ENCODE measurements at regions not wholly inside any gene's neighbourhood (a gene's known extent, or its start where the extent isn't known, plus 50 kb on each side); places are given as distances from the start of the nearest gene placed in this dataset.

- H3K4me3 ChIP-seq: no peak overlapping the region
- CTCF ChIA-PET: no interaction called here
- DNase-seq (ENCODE audit: low read depth in 1 of 2, low spot score in 1 of 2) (no peak), FAIRE-seq (no peak), ATAC-seq (no peak)
- H3K27ac ChIP-seq: no peak overlapping the region
- no peak overlapping the region for H3K4me2 ChIP-seq
- H3K9me3 ChIP-seq: no peaks in the 10 kb centered on the region
- no peak for TF ChIP-seq HOXB13 (CRISPR knock-in tag; IDR thresholded peaks at IDR 0.05; ENCODE audit: low read depth)
- no peak for TF ChIP-seq GATA3 (IDR thresholded peaks at IDR 0.05; ENCODE audit: borderline replicate concordance)
- TF ChIP-seq ZFP36 (IDR thresholded peaks at IDR 0.05; ENCODE audit: borderline replicate concordance, partially characterized antibody): no peak
- TF ChIP-seq TFCP2L1 (CRISPR knock-in tag; IDR thresholded peaks at IDR 0.05): no peak
- no peak for TF ChIP-seq ESRRA (IDR thresholded peaks at IDR 0.05; ENCODE audit: borderline replicate concordance, low read length)
- TF ChIP-seq USF2 (IDR thresholded peaks at IDR 0.05): no peak
- no peak for TF ChIP-seq KDM5A (IDR thresholded peaks at IDR 0.05)
- no peak for TF ChIP-seq EHF (CRISPR knock-in tag; IDR thresholded peaks at IDR 0.05)
- no peak for TF ChIP-seq FOSL2 (IDR thresholded peaks at IDR 0.05)
- TF ChIP-seq FOSL2 (CRISPR knock-in tag; IDR thresholded peaks at IDR 0.05): no peak
- no peak for TF ChIP-seq EP300 (IDR thresholded peaks at IDR 0.05)
- no peak for TF ChIP-seq CBX2 (IDR thresholded peaks at IDR 0.05; ENCODE audit: borderline replicate concordance, low read depth)
- TF ChIP-seq MYC (IDR thresholded peaks at IDR 0.05; ENCODE audit: borderline replicate concordance, low read length): no peak
- H3K4me1 ChIP-seq: peaks cover 6% of the 10 kb centered on the region; the same call in 2 of the 3 replicates
- POLR2A ChIA-PET: no interaction called here
- WGBS (ENCODE audit: missing lambda C conversion rate): 86% methylated on average over 1 of the region's 1 CpG
These were observed 468.6 kb downstream of the SHQ1 start for GRCh38 chr3:72379500-72380187.

GRCh38 chr3:72378287-72378686 lies 470.0 kb downstream of the SHQ1 start:
- Histone ChIP-seq H3K4me1 (peaks cover 6% of the 10 kb centered on the region; the same call in 2 of the 3 replicates), H3K4me2 (no peak overlapping the region), H3K27ac (no peak overlapping the region), H3K4me3 (no peak overlapping the region), H3K9me3 (no peaks in the 10 kb centered on the region)
- TF ChIP-seq CHD4 (IDR thresholded peaks at IDR 0.05; ENCODE audit: borderline replicate concordance) (no peak), RFX5 (IDR thresholded peaks at IDR 0.05) (no peak), USF2 (IDR thresholded peaks at IDR 0.05) (no peak), HOXB13 (CRISPR knock-in tag; IDR thresholded peaks at IDR 0.05; ENCODE audit: low read depth) (no peak), ZNF302 (CRISPR knock-in tag; IDR thresholded peaks at IDR 0.05) (no peak), GATA3 (IDR thresholded peaks at IDR 0.05; ENCODE audit: borderline replicate concordance) (no peak), ZSCAN20 (CRISPR knock-in tag; IDR thresholded peaks at IDR 0.05) (no peak), MAFK (IDR thresholded peaks at IDR 0.05; ENCODE audit: partially characterized antibody) (no peak), ZFP36 (IDR thresholded peaks at IDR 0.05; ENCODE audit: borderline replicate concordance, partially characterized antibody) (no peak), NFE2L2 (conservative IDR thresholded peaks at IDR 0.05; ENCODE audit: low read length) (no peak), SMC3 (IDR thresholded peaks at IDR 0.05) (no peak), BCL3 (IDR thresholded peaks at IDR 0.05) (no peak), TFCP2L1 (CRISPR knock-in tag; IDR thresholded peaks at IDR 0.05) (no peak), JUNB (IDR thresholded peaks at IDR 0.05) (no peak), MYC (IDR thresholded peaks at IDR 0.05; ENCODE audit: borderline replicate concordance, low read length) (no peak), CBX8 (IDR thresholded peaks at IDR 0.05) (no peak), KDM1A (IDR thresholded peaks at IDR 0.05; ENCODE audit: low read depth) (no peak)
- no peak for DNase-seq (ENCODE audit: low read depth in 1 of 2, low spot score in 1 of 2)
- ATAC-seq: no peak
- ChIA-PET CTCF (interaction anchor here (0.7 kb wide), 2 partner anchors 13 to 444 kb away, joined by 3 read pairs; no protein-coding TSS in a partner anchor), POLR2A (no interaction called here)
- FAIRE-seq: no peak
- 93% methylated on average over 10 of the region's 10 CpGs for WGBS (ENCODE audit: missing lambda C conversion rate)
